HG03457 (cell line): ENCODE measurements at regions not wholly inside any gene's neighbourhood (a gene's known extent, or its start where the extent isn't known, plus 50 kb on each side); places are given as distances from the start of the nearest gene placed in this dataset.

Experiments
- ATAC-seq: cut with Tn5 transposase; IDR thresholded peaks from one replicate; pipeline ENCODE4 v1.9.1; 2021; ENCODE audit warnings: moderate number of reproducible peaks; ENCODE audit not compliant: unreplicated experiment

- ATAC-seq = no peak
Measured at GRCh38 chr13:82878536-82878935, 1003.7 kb downstream of the SLITRK1 start.

- no peak for ATAC-seq
Measured at GRCh38 chr13:82867284-82867683, 1015.0 kb downstream of the SLITRK1 start.

GRCh38 chr13:82850644-82851043, 1031.6 kb downstream of the SLITRK1 start:
- no peak for ATAC-seq

GRCh38 chr13:82848766-82849165, 1033.5 kb downstream of the SLITRK1 start:
- ATAC-seq = no peak

GRCh38 chr13:82847595-82847994, 1034.7 kb downstream of the SLITRK1 start:
- no peak for ATAC-seq

GRCh38 chr13:82833923-82834322, 1048.4 kb downstream of the SLITRK1 start:
- no peak for ATAC-seq

GRCh38 chr13:82829040-82829439, 1053.2 kb downstream of the SLITRK1 start:
- ATAC-seq = no peak

GRCh38 chr13:82827724-82828123, 1054.5 kb downstream of the SLITRK1 start:
- ATAC-seq = no peak

- no peak for ATAC-seq
Measured at GRCh38 chr13:82822935-82823334, 1059.3 kb downstream of the SLITRK1 start.

GRCh38 chr13:82817133-82817532, 1065.1 kb downstream of the SLITRK1 start:
- ATAC-seq = no peak

GRCh38 chr13:82815791-82816190, 1066.5 kb downstream of the SLITRK1 start:
- no peak for ATAC-seq

GRCh38 chr13:82803341-82803740, 1078.9 kb downstream of the SLITRK1 start:
- no peak for ATAC-seq

GRCh38 chr13:82802528-82802927, 1079.7 kb downstream of the SLITRK1 start:
- no peak for ATAC-seq

GRCh38 chr13:82800391-82800790, 1081.9 kb downstream of the SLITRK1 start:
- ATAC-seq = no peak

GRCh38 chr13:82797876-82798275, 1084.4 kb downstream of the SLITRK1 start:
- no peak for ATAC-seq

- ATAC-seq = no peak
Measured at GRCh38 chr13:82791035-82791434, 1091.2 kb downstream of the SLITRK1 start.

GRCh38 chr13:82772816-82773215, 1109.5 kb downstream of the SLITRK1 start:
- no peak for ATAC-seq

GRCh38 chr13:82766732-82767321, 1115.4 kb downstream of the SLITRK1 start:
- no peak for ATAC-seq

- ATAC-seq = no peak
Measured at GRCh38 chr13:82758044-82758443, 1124.2 kb downstream of the SLITRK1 start.

GRCh38 chr13:82751206-82751605, 1131.1 kb downstream of the SLITRK1 start:
- no peak for ATAC-seq

- ATAC-seq = no peak
Measured at GRCh38 chr13:82749551-82749950, 1132.7 kb downstream of the SLITRK1 start.

GRCh38 chr13:82747958-82748357, 1134.3 kb downstream of the SLITRK1 start:
- no peak for ATAC-seq

- no peak for ATAC-seq
Measured at GRCh38 chr13:82747291-82747690, 1135.0 kb downstream of the SLITRK1 start.
